ENCODE measurements at regions not wholly inside any gene's neighbourhood (a gene's known extent, or its start where the extent isn't known, plus 50 kb on each side); places are given as distances from the start of the nearest gene placed in this dataset.

DNA sequence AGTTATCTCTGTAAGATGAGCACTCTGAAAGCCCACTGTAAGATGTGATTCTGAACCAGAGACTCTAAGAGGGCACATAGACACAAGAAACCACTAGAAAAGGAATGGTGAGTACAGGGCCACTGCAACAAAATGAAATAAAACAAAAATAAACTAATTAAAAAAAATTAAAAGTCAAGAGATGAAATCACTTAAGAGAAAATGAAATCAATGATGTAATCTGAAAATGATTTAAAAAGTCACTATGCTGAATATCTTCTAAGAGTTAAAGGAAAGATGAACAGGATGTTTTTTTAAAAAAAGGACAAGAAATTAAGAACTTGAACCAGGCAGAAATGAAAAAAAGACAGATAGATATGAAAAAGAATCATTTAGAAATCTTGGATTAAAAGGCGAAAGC lies 110.6 kb upstream of the OLIG2 start:
- TF ChIP-seq, protein P1, sequence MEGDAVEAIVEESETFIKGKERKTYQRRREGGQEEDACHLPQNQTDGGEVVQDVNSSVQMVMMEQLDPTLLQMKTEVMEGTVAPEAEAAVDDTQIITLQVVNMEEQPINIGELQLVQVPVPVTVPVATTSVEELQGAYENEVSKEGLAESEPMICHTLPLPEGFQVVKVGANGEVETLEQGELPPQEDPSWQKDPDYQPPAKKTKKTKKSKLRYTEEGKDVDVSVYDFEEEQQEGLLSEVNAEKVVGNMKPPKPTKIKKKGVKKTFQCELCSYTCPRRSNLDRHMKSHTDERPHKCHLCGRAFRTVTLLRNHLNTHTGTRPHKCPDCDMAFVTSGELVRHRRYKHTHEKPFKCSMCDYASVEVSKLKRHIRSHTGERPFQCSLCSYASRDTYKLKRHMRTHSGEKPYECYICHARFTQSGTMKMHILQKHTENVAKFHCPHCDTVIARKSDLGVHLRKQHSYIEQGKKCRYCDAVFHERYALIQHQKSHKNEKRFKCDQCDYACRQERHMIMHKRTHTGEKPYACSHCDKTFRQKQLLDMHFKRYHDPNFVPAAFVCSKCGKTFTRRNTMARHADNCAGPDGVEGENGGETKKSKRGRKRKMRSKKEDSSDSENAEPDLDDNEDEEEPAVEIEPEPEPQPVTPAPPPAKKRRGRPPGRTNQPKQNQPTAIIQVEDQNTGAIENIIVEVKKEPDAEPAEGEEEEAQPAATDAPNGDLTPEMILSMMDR (IDR thresholded peaks at IDR 0.05), result no peak
- no peak overlapping the region for H3K4me3 ChIP-seq (ENCODE audit: low read depth in 1 of 2, low read length in 1 of 2)
- no peaks in the 10 kb centered on the region for H3K4me1 ChIP-seq (ENCODE audit: control insufficient read depth in 1 of 2, insufficient read depth in 1 of 2, low read depth in 1 of 2, low read length in 1 of 2)
- H3K36me3 ChIP-seq, result no peaks in the 10 kb centered on the region
- H3K27me3 ChIP-seq, result peaks cover 73% of the 10 kb centered on the region
- H3K9me3 ChIP-seq, result no peaks in the 10 kb centered on the region
- no peak overlapping the region for H3K27ac ChIP-seq

DNA sequence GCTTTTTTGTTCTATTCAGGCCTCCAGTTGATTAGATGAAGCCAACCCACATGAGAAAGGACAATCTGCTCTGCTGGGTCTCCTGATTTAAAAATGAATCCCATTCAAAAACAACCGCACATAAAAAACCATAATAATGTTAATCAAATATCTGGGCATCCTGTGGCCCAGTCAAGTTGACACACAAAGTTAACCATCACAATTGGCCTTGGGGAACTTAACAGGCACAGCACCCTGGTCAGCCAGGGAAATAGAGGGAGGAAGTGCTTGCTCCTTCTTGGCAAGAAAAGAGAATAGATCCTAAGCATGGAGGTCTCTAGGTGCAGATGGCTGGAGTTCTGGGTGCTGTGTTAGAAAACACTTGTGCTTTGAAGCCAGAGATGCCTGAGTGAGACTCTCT lies 109.6 kb upstream of the OLIG2 start:
- H3K4me1 ChIP-seq (ENCODE audit: control insufficient read depth in 1 of 2, insufficient read depth in 1 of 2, low read depth in 1 of 2, low read length in 1 of 2), result no peaks in the 10 kb centered on the region
- TF ChIP-seq, protein P1 (IDR thresholded peaks at IDR 0.05), result no peak

DNA sequence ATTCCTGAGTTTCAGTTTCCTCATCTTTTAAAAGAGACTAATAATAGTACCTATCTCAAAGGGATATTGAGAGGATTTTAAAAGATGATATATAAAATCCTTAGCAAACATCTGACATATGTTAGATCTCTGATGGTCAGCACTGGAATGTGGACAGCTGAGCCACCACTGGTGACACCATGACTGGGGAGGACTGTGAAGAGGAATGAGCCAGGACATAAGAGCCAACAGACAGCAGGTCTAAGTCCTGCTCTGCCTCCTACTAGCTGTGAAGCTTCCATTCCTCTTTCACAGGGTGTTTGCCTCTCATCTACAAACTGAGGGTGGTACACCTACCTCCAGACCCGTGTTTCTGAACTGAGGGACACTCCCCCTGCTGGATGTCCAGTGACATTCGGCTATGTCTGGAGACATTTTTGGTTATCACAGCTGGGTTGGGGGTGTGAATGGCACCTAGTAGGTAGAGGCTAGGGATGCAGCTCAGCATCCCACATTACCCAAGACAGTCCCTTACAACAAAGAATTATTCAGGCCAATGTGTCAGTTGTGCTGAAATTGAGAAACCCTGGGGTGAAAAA lies 109.1 kb upstream of the OLIG2 start:
- TF ChIP-seq, protein P1 (IDR thresholded peaks at IDR 0.05), result no peak
- no peaks in the 10 kb centered on the region for H3K36me3 ChIP-seq
- no peaks in the 10 kb centered on the region for H3K9me3 ChIP-seq
- no peaks in the 10 kb centered on the region for H3K4me1 ChIP-seq (ENCODE audit: control insufficient read depth in 1 of 2, insufficient read depth in 1 of 2, low read depth in 1 of 2, low read length in 1 of 2)
- peaks cover 58% of the 10 kb centered on the region for H3K27me3 ChIP-seq
- H3K27ac ChIP-seq, result no peak overlapping the region
- H3K4me3 ChIP-seq (ENCODE audit: low read depth in 1 of 2, low read length in 1 of 2), result no peak overlapping the region

More for the DNA sequence above, 109.6 kb upstream of the OLIG2 start:
- no peak overlapping the region for H3K27ac ChIP-seq
- no peak overlapping the region for H3K4me3 ChIP-seq (ENCODE audit: low read depth in 1 of 2, low read length in 1 of 2)
- no peaks in the 10 kb centered on the region for H3K9me3 ChIP-seq
- H3K27me3 ChIP-seq, result peaks cover 64% of the 10 kb centered on the region
- H3K36me3 ChIP-seq, result no peaks in the 10 kb centered on the region

DNA sequence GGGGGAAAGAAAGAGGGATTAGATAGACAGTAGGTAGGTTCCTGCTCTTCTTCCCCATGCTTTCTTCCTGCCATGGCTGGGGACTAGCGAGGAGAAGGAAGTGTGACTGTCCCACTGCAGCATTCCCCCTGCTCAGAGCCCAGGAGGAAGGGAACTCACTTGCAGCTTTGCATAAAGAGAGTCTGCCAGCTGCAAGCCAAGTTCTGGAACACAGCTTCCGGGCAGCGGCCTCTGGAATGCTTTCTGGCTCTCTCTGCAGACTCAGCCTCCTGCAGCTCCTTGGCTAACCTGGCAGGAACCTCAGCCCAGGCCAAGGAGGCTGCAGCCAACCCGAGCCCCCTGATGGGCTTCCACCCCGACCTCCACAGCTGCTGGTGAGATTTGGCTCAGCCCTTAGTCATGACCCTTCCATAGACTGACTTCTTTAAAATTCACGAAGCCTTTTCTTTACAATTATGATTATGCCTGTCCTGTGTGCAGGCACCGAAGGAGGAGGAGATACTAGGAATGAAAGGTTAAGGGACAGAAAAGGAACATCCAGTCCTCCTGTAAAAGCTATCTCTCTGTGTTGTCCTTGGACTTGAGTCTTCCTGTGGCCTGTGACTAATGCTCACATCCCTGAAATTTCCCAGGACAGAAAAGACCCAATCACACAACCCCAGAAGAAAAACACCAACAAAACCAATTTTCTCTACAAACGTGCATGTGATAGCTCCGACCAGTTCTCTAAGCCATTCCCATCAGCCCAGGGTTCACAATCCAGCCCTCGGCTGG lies 108.2 kb upstream of the OLIG2 start:
- H3K36me3 ChIP-seq, result no peaks in the 10 kb centered on the region
- no peak overlapping the region for H3K4me3 ChIP-seq (ENCODE audit: low read depth in 1 of 2, low read length in 1 of 2)
- no peaks in the 10 kb centered on the region for H3K4me1 ChIP-seq (ENCODE audit: control insufficient read depth in 1 of 2, insufficient read depth in 1 of 2, low read depth in 1 of 2, low read length in 1 of 2)
- no peaks in the 10 kb centered on the region for H3K9me3 ChIP-seq
- H3K27me3 ChIP-seq, result peaks cover 50% of the 10 kb centered on the region
- H3K27ac ChIP-seq, result no peak overlapping the region
- TF ChIP-seq, protein P1 (IDR thresholded peaks at IDR 0.05), result no peak

DNA sequence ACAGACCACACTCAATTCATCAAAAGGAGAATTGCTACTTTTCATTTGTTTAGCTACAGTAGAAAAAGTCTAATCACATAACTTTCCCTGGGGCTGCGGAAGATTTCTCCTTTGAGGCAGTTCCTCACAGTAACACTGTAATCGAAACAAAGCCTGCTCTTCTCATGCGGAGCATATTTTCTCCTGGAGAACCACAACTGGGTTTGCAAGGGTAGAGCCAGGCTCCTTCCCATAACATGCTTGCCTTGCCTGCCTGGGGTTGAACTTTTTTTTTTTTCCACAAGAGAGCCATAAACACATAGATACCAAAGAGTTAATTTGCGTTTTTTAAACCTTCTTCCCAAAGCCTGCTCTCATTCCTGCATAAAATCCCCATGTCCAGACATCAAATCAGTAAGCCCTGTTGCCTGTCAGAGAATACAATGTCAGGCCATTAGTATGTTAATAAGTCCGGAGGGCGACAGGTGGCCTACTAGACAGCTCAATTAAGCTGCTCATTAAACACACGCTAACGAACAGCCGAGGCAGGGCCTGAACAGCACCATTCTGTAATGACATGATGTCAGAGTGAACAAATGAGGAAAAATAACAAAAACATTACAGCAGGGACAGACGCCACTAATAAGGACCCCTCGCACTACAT lies 107.1 kb upstream of the OLIG2 start:
- Histone ChIP-seq H3K4me1 (ENCODE audit: control insufficient read depth in 1 of 2, insufficient read depth in 1 of 2, low read depth in 1 of 2, low read length in 1 of 2) (no peaks in the 10 kb centered on the region), H3K27ac (no peak overlapping the region), H3K4me3 (ENCODE audit: low read depth in 1 of 2, low read length in 1 of 2) (no peak overlapping the region), H3K27me3 (peaks cover 39% of the 10 kb centered on the region), H3K36me3 (no peaks in the 10 kb centered on the region), H3K9me3 (no peaks in the 10 kb centered on the region)
- TF ChIP-seq, protein P1 (IDR thresholded peaks at IDR 0.05), result no peak

Measured in neutrophil (primary cell).